ENCODE measurements at regions not wholly inside any gene's neighbourhood (a gene's known extent, or its start where the extent isn't known, plus 50 kb on each side); places are given as distances from the start of the nearest gene placed in this dataset.

- TF ChIP-seq REST (IDR thresholded peaks at IDR 0.05; ENCODE audit: low read depth) (no peak), CBX3 (IDR thresholded peaks at IDR 0.05; ENCODE audit: low read depth) (no peak), EGR1 (IDR thresholded peaks at IDR 0.05; ENCODE audit: low read depth) (no peak), SIN3A (IDR thresholded peaks at IDR 0.05; ENCODE audit: low read depth) (no peak), RAD21 (IDR thresholded peaks at IDR 0.05; ENCODE audit: low read depth) (no peak), EZH2phosphoT487 (IDR thresholded peaks at IDR 0.05; ENCODE audit: borderline replicate concordance) (no peak), POLR2AphosphoS5 (IDR thresholded peaks at IDR 0.05; ENCODE audit: low read depth, low read length) (no peak), POLR2A (IDR thresholded peaks at IDR 0.05; ENCODE audit: borderline replicate concordance, extremely low read depth, insufficient read depth, insufficient read length) (no peak), TCF7L2 (IDR thresholded peaks at IDR 0.05; ENCODE audit: borderline replicate concordance, extremely low read depth, insufficient read depth, insufficient read length) (no peak)
Measured at GRCh38 chr17:79415909-79416308, 194.9 kb downstream of the RBFOX3 start (continued).

GRCh38 chr17:79415365-79415764 lies 195.5 kb downstream of the RBFOX3 start:
- CTCF ChIA-PET, result interaction anchor here (1.2 to 1.6 kb wide), 2 partner anchors 15 to 22 kb away, joined by 3 to 9 read pairs; no protein-coding TSS in a partner anchor
- ATAC-seq (no peak), DNase-seq (ENCODE audit: low read depth, low spot score) (no peak)
- no peak overlapping the region for H3K4me3 ChIP-seq (replicated peaks in 1 of 2; ENCODE audit: low read depth in 1 of 2, low read length in 2 of 2)
- H3K27ac ChIP-seq (ENCODE audit: low read depth, low read length), result no peak overlapping the region
- no peak overlapping the region for H2AFZ ChIP-seq (ENCODE audit: low read depth, low read length, poor library complexity, severe bottlenecking)
- peaks cover 4% of the 10 kb centered on the region in 2 experiments for H3K4me1 ChIP-seq (ENCODE audit: control insufficient read depth in 1 of 2, insufficient read depth in 2 of 2, low read length in 2 of 2)
- RAD21 ChIA-PET (ENCODE audit: low non-redundant PET in 1 of 2, low total read pairs in 2 of 2, uncharacterized antibody in 2 of 2, unreplicated experiment in 2 of 2), result no interaction called here
- no peaks in the 10 kb centered on the region for H3K9me2 ChIP-seq (ENCODE audit: insufficient read depth)
- no peaks in the 10 kb centered on the region for H4K20me1 ChIP-seq (ENCODE audit: insufficient read depth)
- TF ChIP-seq SRF (IDR thresholded peaks at IDR 0.05; ENCODE audit: low read depth) (no peak), SIN3A (IDR thresholded peaks at IDR 0.05; ENCODE audit: low read depth) (no peak), JUND (IDR thresholded peaks at IDR 0.05) (no peak), REST (IDR thresholded peaks at IDR 0.05; ENCODE audit: low read depth) (no peak), EGR1 (IDR thresholded peaks at IDR 0.05; ENCODE audit: low read depth) (no peak), YY1 (IDR thresholded peaks at IDR 0.05; ENCODE audit: extremely low read depth, insufficient replicate concordance, low read depth, low read length) (no peak), CTCF (IDR thresholded peaks at IDR 0.05 in 2 of 3, conservative IDR thresholded peaks at IDR 0.05 in 1 of 3; ENCODE audit: borderline replicate concordance in 1 of 3, insufficient read depth in 1 of 3, low read depth in 2 of 3, low read length in 2 of 3) (no peak)
- intact Hi-C loops (cut with micrococcal nuclease), result loop anchor here (5.0 kb wide), 1 partner anchor 292 kb away; no protein-coding TSS in a partner anchor
- POLR2A ChIA-PET, result no interaction called here
- no peaks in the 10 kb centered on the region for H3K9me3 ChIP-seq (ENCODE audit: control insufficient read depth in 1 of 2, insufficient read depth in 1 of 2, low read depth in 1 of 2, low read length in 2 of 2)
- no peaks in the 10 kb centered on the region for H3K79me2 ChIP-seq (ENCODE audit: insufficient read depth, low read length)
- no peaks in the 10 kb centered on the region for H3K36me3 ChIP-seq (ENCODE audit: control insufficient read depth in 1 of 2, insufficient read depth in 2 of 2, low read length in 2 of 2)
- H3K27me3 ChIP-seq (ENCODE audit: insufficient read depth, low read length), result peaks cover 71% of the 10 kb centered on the region
- no peak overlapping the region for H3K4me2 ChIP-seq (ENCODE audit: low read length)
- no TSS peak for BruUV-seq (replicated peaks)
- no peak overlapping the region for H3K9ac ChIP-seq (ENCODE audit: low read length)
